B cell (primary cell): ENCODE measurements at regions not wholly inside any gene's neighbourhood (a gene's known extent, or its start where the extent isn't known, plus 50 kb on each side); places are given as distances from the start of the nearest gene placed in this dataset.

Experiments
- ATAC-seq: fragments of 200-7000 bp; cut with Tn5 transposase; one replicate; pipeline ENCODE4 v1.10.0; 2021; ENCODE audit warnings: low read depth, mild to moderate bottlenecking, moderate number of reproducible peaks, moderate library complexity
- CTCF ChIA-PET: fragments of 350-600 bp; sonication (Branson Sonifier 250); formaldehyde crosslinking; loops from one replicate; lab custom pipeline; 2021; ENCODE audit warnings: antibody characterized with exemption, inconsistent platforms; lab: Charles Lee
- POLR2A ChIA-PET: fragments of 350-600 bp; sonication (Branson Sonifier 250); formaldehyde crosslinking; loops from one replicate; lab custom pipeline; 2021; ENCODE audit warnings: antibody characterized with exemption; lab: Charles Lee
- DNase-seq: peaks from one replicate; pipeline ENCODE4 v3.0.0; 2013
- H2AFZ ChIP-seq: 2 replicates; pipeline ENCODE4 v1.6.1; 2012; ENCODE audit warnings: mild to moderate bottlenecking, low read depth, low read length; ENCODE audit not compliant: insufficient read depth, poor library complexity, severe bottlenecking
- H3K27ac ChIP-seq, 2 donors: 1 replicate in 1 of 2; 2 replicates in 1 of 2; pipeline ENCODE4 v1.5.1; 2012 to 2013; ENCODE audit warnings: low read length in 2 of 2, mild to moderate bottlenecking in 2 of 2, moderate library complexity in 1 of 2
- H3K27me3 ChIP-seq, 4 experiments: fragments of 200-600 bp in 1 of 4; sonication (generic) in 1 of 4; replicated peaks in 1 of 4; 1 replicate in 2 of 4; 2 replicates in 2 of 4; pipeline versions ENCODE4 v1.6.1 to v1.7.0; 2013 to 2016; ENCODE audit warnings: low read length in 3 of 4, mild to moderate bottlenecking in 2 of 4, mixed read lengths in 1 of 4, moderate library complexity in 1 of 4; ENCODE audit not compliant: insufficient read depth in 4 of 4, control insufficient read depth in 3 of 4; ENCODE audit errors: control extremely low read depth in 1 of 4
- H3K36me3 ChIP-seq, 2 experiments: replicated peaks in 1 of 2; 1 replicate in 1 of 2; 2 replicates in 1 of 2; pipeline versions ENCODE4 v1.6.1 to v1.7.1; 2013; ENCODE audit warnings: low read length in 1 of 2; ENCODE audit not compliant: insufficient read depth in 2 of 2, control insufficient read depth in 1 of 2; ENCODE audit errors: control extremely low read depth in 1 of 2, extremely low read depth in 1 of 2
- H3K4me1 ChIP-seq, 2 donors: fragments of 200-600 bp in 1 of 2; sonication (generic) in 1 of 2; 1 replicate in 1 of 2; 2 replicates in 1 of 2; pipeline versions ENCODE4 v1.5.1 to v1.6.1; 2013 to 2017; ENCODE audit warnings: low read length in 2 of 2; ENCODE audit not compliant: control insufficient read depth in 2 of 2, insufficient read depth in 2 of 2
- H3K4me2 ChIP-seq: replicated peaks from 2 replicates; pipeline ENCODE3; 2012; ENCODE audit warnings: mild to moderate bottlenecking, low read depth, low read length; ENCODE audit not compliant: poor library complexity, severe bottlenecking
- H3K4me3 ChIP-seq, 5 experiments: fragments of 200-600 bp in 1 of 5; sonication (generic) in 1 of 5; 1 replicate in 3 of 5; 2 replicates in 2 of 5; pipeline versions ENCODE4 v1.5.1 to v1.7.0; 2011 to 2016; ENCODE audit warnings: low read length in 4 of 5, mild to moderate bottlenecking in 4 of 5, low read depth in 2 of 5, control low read depth in 1 of 5, moderate library complexity in 1 of 5; ENCODE audit not compliant: insufficient read depth in 1 of 5; ENCODE audit errors: control extremely low read depth in 1 of 5, extremely low read depth in 1 of 5
- H3K79me2 ChIP-seq: fragments of 200-600 bp; sonication (generic); one replicate; pipeline ENCODE4 v1.6.0; 2016; ENCODE audit warnings: low read length; ENCODE audit not compliant: control insufficient read depth, insufficient read depth
- H3K9ac ChIP-seq: fragments of 200-600 bp; sonication (generic); 2 replicates; pipeline ENCODE4 v1.6.1; 2017; ENCODE audit warnings: mild to moderate bottlenecking, low read length, moderate library complexity
- H3K9me3 ChIP-seq, 3 donors: one replicate each; pipeline versions ENCODE4 v1.6.1 to v1.7.1; 2013; ENCODE audit warnings: low read length in 2 of 3; ENCODE audit not compliant: control insufficient read depth in 2 of 3, insufficient read depth in 1 of 3; ENCODE audit errors: control extremely low read depth in 1 of 3
- H4K20me1 ChIP-seq: 2 replicates; pipeline ENCODE4 v1.6.0; 2012; ENCODE audit warnings: mild to moderate bottlenecking, low read length; ENCODE audit not compliant: insufficient read depth, control insufficient read depth, poor library complexity, severe bottlenecking
- H3K27ac Mint-ChIP-seq: one replicate; pipeline ENCODE4 v1.8.0; 2021; ENCODE audit warnings: mixed read lengths
- H3K27me3 Mint-ChIP-seq: one replicate; pipeline ENCODE4 v1.8.0; 2021; ENCODE audit warnings: mixed read lengths
- H3K4me1 Mint-ChIP-seq: one replicate; pipeline ENCODE4 v1.8.0; 2021; ENCODE audit warnings: mixed read lengths
- H3K4me3 Mint-ChIP-seq: one replicate; pipeline ENCODE4 v1.8.0; 2021; ENCODE audit warnings: mixed read lengths
- H3K9me3 Mint-ChIP-seq: one replicate; pipeline ENCODE4 v1.8.0; 2022; ENCODE audit warnings: mixed read lengths; ENCODE audit not compliant: insufficient read depth
- EZH2 ChIP-seq: IDR thresholded peaks from 2 replicates; pipeline ENCODE4 v1.6.1; 2012; ENCODE audit warnings: borderline replicate concordance, low read depth, mild to moderate bottlenecking, moderate library complexity, low read length; ENCODE audit not compliant: insufficient read depth, poor library complexity, severe bottlenecking
- WGBS: methylation state at CpG from one replicate; pipeline ENCODE4 v1.1.5; 2013; ENCODE audit warnings: missing lambda C conversion rate; ENCODE audit not compliant: insufficient coverage; 5-methylcytosine and 5-hydroxymethylcytosine counted together
- intact Hi-C: fragments of 100-400 bp; cut with micrococcal nuclease; formaldehyde crosslinking; loops from one replicate; pipeline ENCODE4 v1.10.0; 2022
- TF ChIP-seq, protein P1 (sequence below): fragments of 200-600 bp; IDR thresholded peaks from one replicate; pipeline ENCODE4 v1.8.0; 2022; ENCODE audit warnings: antibody characterized with exemption, mild to moderate bottlenecking

- no peaks in the 10 kb centered on the region for H3K4me1 Mint-ChIP-seq
- H3K4me3 Mint-ChIP-seq: no peak overlapping the region
- DNase-seq: no peak
Observed at GRCh38 chr18:34623557-34623956, 86.5 kb upstream of the DTNA start.

DNA sequence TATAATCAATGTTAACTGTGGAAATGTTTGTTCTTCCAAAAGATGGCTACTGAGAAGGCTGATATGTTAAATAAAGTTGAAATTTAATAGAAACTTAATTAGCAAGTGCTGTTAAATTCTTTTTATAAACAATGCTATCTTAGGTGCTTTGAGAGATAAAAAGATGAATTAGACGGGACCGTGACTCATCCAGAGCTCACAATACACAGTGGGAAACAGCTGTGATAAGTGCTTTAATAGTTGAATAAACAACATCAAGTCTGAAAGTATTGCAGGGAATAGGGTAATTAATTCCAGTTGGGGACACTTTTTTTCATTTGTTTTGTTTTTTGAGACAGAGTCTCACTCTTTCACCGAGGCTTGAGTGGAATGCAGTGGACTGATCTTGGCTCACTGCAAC is 85.5 kb upstream of the DTNA start:
- Mint-ChIP-seq H3K9me3 (peaks cover 5% of the 10 kb centered on the region), H3K4me1 (no peaks in the 10 kb centered on the region), H3K27me3 (no peaks in the 10 kb centered on the region), H3K4me3 (no peak overlapping the region), H3K27ac (no peak overlapping the region)
- H3K4me2 ChIP-seq: no peak overlapping the region
- ATAC-seq: no peak
- intact Hi-C loops: no loop called here
- H3K9ac ChIP-seq: no peak overlapping the region
- no peak for TF ChIP-seq EZH2
- TF ChIP-seq, protein P1, sequence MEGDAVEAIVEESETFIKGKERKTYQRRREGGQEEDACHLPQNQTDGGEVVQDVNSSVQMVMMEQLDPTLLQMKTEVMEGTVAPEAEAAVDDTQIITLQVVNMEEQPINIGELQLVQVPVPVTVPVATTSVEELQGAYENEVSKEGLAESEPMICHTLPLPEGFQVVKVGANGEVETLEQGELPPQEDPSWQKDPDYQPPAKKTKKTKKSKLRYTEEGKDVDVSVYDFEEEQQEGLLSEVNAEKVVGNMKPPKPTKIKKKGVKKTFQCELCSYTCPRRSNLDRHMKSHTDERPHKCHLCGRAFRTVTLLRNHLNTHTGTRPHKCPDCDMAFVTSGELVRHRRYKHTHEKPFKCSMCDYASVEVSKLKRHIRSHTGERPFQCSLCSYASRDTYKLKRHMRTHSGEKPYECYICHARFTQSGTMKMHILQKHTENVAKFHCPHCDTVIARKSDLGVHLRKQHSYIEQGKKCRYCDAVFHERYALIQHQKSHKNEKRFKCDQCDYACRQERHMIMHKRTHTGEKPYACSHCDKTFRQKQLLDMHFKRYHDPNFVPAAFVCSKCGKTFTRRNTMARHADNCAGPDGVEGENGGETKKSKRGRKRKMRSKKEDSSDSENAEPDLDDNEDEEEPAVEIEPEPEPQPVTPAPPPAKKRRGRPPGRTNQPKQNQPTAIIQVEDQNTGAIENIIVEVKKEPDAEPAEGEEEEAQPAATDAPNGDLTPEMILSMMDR: no peak
- 100% methylated on average over 3 of the region's 3 CpGs for WGBS
- H2AFZ ChIP-seq: no peak overlapping the region
- H3K4me1 ChIP-seq: no peaks in the 10 kb centered on the region
- no peak overlapping the region for H3K4me3 ChIP-seq
- H3K9me3 ChIP-seq: no peaks in the 10 kb centered on the region
- ChIA-PET POLR2A (no interaction called here), CTCF (no interaction called here)
- H3K27me3 ChIP-seq: no peaks in the 10 kb centered on the region
- H3K79me2 ChIP-seq: no peaks in the 10 kb centered on the region
- no peak overlapping the region for H3K27ac ChIP-seq
- no peaks in the 10 kb centered on the region for H3K36me3 ChIP-seq
- no peaks in the 10 kb centered on the region for H4K20me1 ChIP-seq
- no peak for DNase-seq

More at GRCh38 chr18:34623557-34623956, 86.5 kb upstream of the DTNA start:
- Histone ChIP-seq H4K20me1 (no peaks in the 10 kb centered on the region), H3K9ac (no peak overlapping the region), H3K4me3 (no peak overlapping the region), H2AFZ (no peak overlapping the region), H3K4me2 (no peak overlapping the region), H3K9me3 (no peaks in the 10 kb centered on the region), H3K27ac (no peak overlapping the region), H3K27me3 (no peaks in the 10 kb centered on the region), H3K79me2 (no peaks in the 10 kb centered on the region), H3K36me3 (no peaks in the 10 kb centered on the region), H3K4me1 (no peaks in the 10 kb centered on the region)
- no CpG with 5 or more reads among the region's 2 CpGs for WGBS
- TF ChIP-seq, protein P1: no peak
- no peak for TF ChIP-seq EZH2
- CTCF ChIA-PET: no interaction called here
- no peak for ATAC-seq
- Mint-ChIP-seq H3K27me3 (no peaks in the 10 kb centered on the region), H3K9me3 (peaks cover 5% of the 10 kb centered on the region), H3K27ac (no peak overlapping the region)
- POLR2A ChIA-PET: no interaction called here
- intact Hi-C loops: no loop called here
